K562 (cell line): ENCODE measurements at regions not wholly inside any gene's neighbourhood (a gene's known extent, or its start where the extent isn't known, plus 50 kb on each side); places are given as distances from the start of the nearest gene placed in this dataset.

ENCODE experiments used
- ATAC-seq: fragments of 200-7000 bp; cut with Tn5 transposase; 3 replicates; pipeline ENCODE4 v1.9.1; 2020; ENCODE audit warnings: moderate library complexity
- BruUV-seq: library from RNA; stranded (reverse); fragments of 400-500 nt; replicated peaks from 2 replicates; lab custom pipeline; 2021; lab: Mats Ljungman, UMichigan
- CTCF ChIA-PET: fragments of 300-600 bp; formaldehyde crosslinking; extraction: SDS; loops from one replicate; lab custom pipeline; 2021; ENCODE audit warnings: low intra/inter-chr PET ratio; lab: Yijun Ruan, JAX
- POLR2A ChIA-PET: fragments of 300-600, 350-650 bp; sonication (Branson Sonifier 250); formaldehyde crosslinking; extraction: SDS; loops from one replicate; lab custom pipeline; 2021; ENCODE audit warnings: antibody characterized with exemption, inconsistent platforms; lab: Yijun Ruan, JAX
- DNase-seq, 4 experiments: peaks; one replicate each; pipeline versions ENCODE4 v3.0.0 to v3.0.0-alpha.2; 2011 to 2018; ENCODE audit warnings: low spot score in 3 of 4, mixed read lengths in 3 of 4; ENCODE audit errors: extremely low read depth in 1 of 4
- FAIRE-seq: peaks from 2 replicates; lab custom pipeline; 2011; peaks lifted over from hg19 to GRCh38; lab: Jason Lieb, UNC
- H2AFZ ChIP-seq: 2 replicates; pipeline ENCODE4 v1.6.0; 2011; ENCODE audit warnings: low read depth, low read length, control low read depth, inconsistent platforms
- H3K27ac ChIP-seq: fragments of 200-600 bp; 3 replicates; pipeline ENCODE4 v1.8.0; 2011; ENCODE audit warnings: low read depth, mild to moderate bottlenecking, control low read depth, inconsistent platforms, low read length, moderate library complexity, mixed read lengths; ENCODE audit errors: extremely low read depth
- H3K27me3 ChIP-seq, 2 experiments: fragments of 300-600 bp in 1 of 2; 2 replicates in 1 of 2; 3 replicates in 1 of 2; pipeline versions ENCODE4 v1.6.0 to v1.8.0; 2011; ENCODE audit warnings: inconsistent platforms in 2 of 2, low read length in 2 of 2, mild to moderate bottlenecking in 1 of 2, mixed read lengths in 1 of 2, moderate library complexity in 1 of 2; ENCODE audit not compliant: control insufficient read depth in 2 of 2, insufficient read depth in 2 of 2
- H3K36me3 ChIP-seq: fragments of 300-600 bp; 3 replicates; pipeline ENCODE4 v1.8.0; 2011; ENCODE audit warnings: mild to moderate bottlenecking, low read length, inconsistent platforms; ENCODE audit not compliant: control insufficient read depth, insufficient read depth
- H3K4me1 ChIP-seq, 2 experiments: fragments of 200-600 bp in 1 of 2; replicated peaks in 1 of 2; 2 replicates in 1 of 2; 3 replicates in 1 of 2; pipeline versions ENCODE4 v1.5.1 to v1.8.0; 2011; ENCODE audit warnings: inconsistent platforms in 2 of 2, low read length in 2 of 2, mild to moderate bottlenecking in 1 of 2, mixed read lengths in 1 of 2, moderate library complexity in 1 of 2; ENCODE audit not compliant: control insufficient read depth in 2 of 2, insufficient read depth in 2 of 2
- H3K4me2 ChIP-seq: 2 replicates; pipeline ENCODE4 v1.6.1; 2011; ENCODE audit warnings: low read length, control low read depth, inconsistent platforms, mixed read lengths; ENCODE audit not compliant: insufficient read depth
- H3K4me3 ChIP-seq: fragments of 200-600 bp; sonication (generic), shearing (Covaris generic); 2 replicates; pipeline ENCODE4 v1.5.1; 2016; ENCODE audit warnings: control low read depth, inconsistent platforms
- H3K79me2 ChIP-seq: fragments of 200-600 bp; 3 replicates; pipeline ENCODE4 v1.8.0; 2011; ENCODE audit warnings: low read length, inconsistent platforms; ENCODE audit not compliant: control insufficient read depth, insufficient read depth
- H3K9ac ChIP-seq, 2 experiments: 2 replicates each; pipeline versions ENCODE4 v1.6.0 to v1.6.1; 2011; ENCODE audit warnings: low read depth in 2 of 2, low read length in 2 of 2, control low read depth in 1 of 2, inconsistent platforms in 1 of 2, mild to moderate bottlenecking in 1 of 2, mixed read lengths in 1 of 2; ENCODE audit not compliant: insufficient read depth in 1 of 2
- H3K9me1 ChIP-seq: one replicate; pipeline ENCODE4 v1.6.0; 2011; ENCODE audit warnings: inconsistent platforms, mild to moderate bottlenecking, low read length, moderate library complexity; ENCODE audit not compliant: control insufficient read depth, insufficient read depth
- H3K9me3 ChIP-seq: replicated peaks from 2 replicates; pipeline ENCODE4 v1.5.1; 2011; ENCODE audit warnings: low read depth, low read length, inconsistent platforms; ENCODE audit not compliant: control insufficient read depth, insufficient read depth
- H4K20me1 ChIP-seq: replicated peaks from 2 replicates; pipeline ENCODE4 v1.6.1; 2011; ENCODE audit warnings: low read length, inconsistent platforms, mixed read lengths; ENCODE audit not compliant: control insufficient read depth, insufficient read depth
- CTBP1 ChIP-seq: fragments of 450-650 bp; IDR thresholded peaks from 2 replicates; pipeline ENCODE4 v1.6.1; 2016; ENCODE audit warnings: borderline replicate concordance
- DNMT1 ChIP-seq: fragments of 450-650 bp; IDR thresholded peaks from 2 replicates; pipeline ENCODE4 v1.6.1; 2016; ENCODE audit warnings: antibody characterized with exemption, mild to moderate bottlenecking
- EP400 ChIP-seq: fragments of 450-650 bp; IDR thresholded peaks from 2 replicates; pipeline ENCODE4 v1.6.1; 2017; ENCODE audit warnings: antibody characterized with exemption, mild to moderate bottlenecking, moderate library complexity
- FOXA3 ChIP-seq, 2 experiments: fragments of 450-650 bp in 1 of 2; sonication (generic) in 1 of 2; formaldehyde crosslinking; IDR thresholded peaks in 1 of 2; conservative IDR thresholded peaks in 1 of 2; 2 replicates each; pipeline versions ENCODE4 v1.4.0 to v1.8.0; 2020 to 2022; ENCODE audit warnings: mild to moderate bottlenecking in 2 of 2, missing genetic modification reagents in 1 of 2
- FOXK2 ChIP-seq, 2 experiments: fragments of 450-650 bp; IDR thresholded peaks in 1 of 2; conservative IDR thresholded peaks in 1 of 2; 2 replicates each; pipeline ENCODE4 v1.6.1; 2016; ENCODE audit warnings: low read depth in 2 of 2, mild to moderate bottlenecking in 1 of 2
- SOX6 ChIP-seq: fragments of 450-650 bp; IDR thresholded peaks from 2 replicates; pipeline ENCODE4 v1.6.1; 2014; ENCODE audit warnings: mild to moderate bottlenecking
- SP1 ChIP-seq: sonication (generic); formaldehyde crosslinking; IDR thresholded peaks from 2 replicates; pipeline ENCODE4 v1.8.1; 2022; ENCODE audit warnings: mild to moderate bottlenecking, missing genetic modification reagents
- ZKSCAN8 ChIP-seq: fragments of 200-800 bp; sonication (Bioruptor generic); IDR thresholded peaks from 2 replicates; pipeline ENCODE4 v1.6.1; 2016; ENCODE audit warnings: missing genetic modification characterization, missing compliant biosample characterization
- WGBS: fragments of 100-300 bp; shearing (Covaris generic); methylation state at CpG from one replicate; pipeline ENCODE4 v1.1.6; 2016; ENCODE audit warnings: low coverage, mixed read lengths; ENCODE audit not compliant: insufficient coverage; ENCODE audit errors: missing lambda C conversion rate; 5-methylcytosine and 5-hydroxymethylcytosine counted together
- in situ Hi-C: fragments of 300-500 bp; cut with MboI; formaldehyde crosslinking; loops from 4 replicates; pipeline ENCODE4 v1.15.0; 2018; ENCODE audit warnings: inconsistent platforms, mixed read lengths
- intact Hi-C: fragments of 100-400 bp; cut with micrococcal nuclease; formaldehyde crosslinking; loops from 2 replicates; pipeline ENCODE4 v1.14.2; 2022
- TF ChIP-seq, protein P1 (sequence below): fragments of 450-650 bp; IDR thresholded peaks from 2 replicates; pipeline ENCODE4 v1.6.1; 2017; ENCODE audit warnings: antibody characterized with exemption, mild to moderate bottlenecking

DNA sequence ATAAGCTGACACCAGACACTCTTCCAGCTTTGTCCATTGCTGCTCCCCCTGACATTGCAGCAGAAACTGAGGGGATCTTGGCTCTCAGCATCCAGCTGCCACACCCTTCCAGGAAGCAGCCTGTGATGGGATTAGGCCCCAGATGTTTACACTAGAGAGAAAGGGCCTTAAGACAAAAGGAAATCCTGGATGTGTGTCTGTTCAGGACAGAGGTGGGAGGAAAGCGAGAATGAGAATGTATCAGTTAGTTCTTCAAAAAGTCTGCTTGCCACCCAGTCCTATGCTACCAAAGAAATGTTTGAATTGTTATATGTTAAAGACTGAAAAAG is 58.8 kb downstream of the HES1 start:
- Histone ChIP-seq H3K27ac (peak overlapping the region; percentile 49; the same call in 2 of the 3 replicates), H3K36me3 (no peaks in the 10 kb centered on the region), H3K9me3 (no peaks in the 10 kb centered on the region), H4K20me1 (no peaks in the 10 kb centered on the region), H3K9me1 (no peaks in the 10 kb centered on the region), H3K4me3 (no peak overlapping the region), H2AFZ (peak overlapping the region; percentile 90), H3K79me2 (no peaks in the 10 kb centered on the region), H3K4me2 (peak overlapping the region; percentile 48), H3K9ac (peak overlapping the region in 1 of 2 experiments; percentile 32; a peak in 2 of 4 replicates), H3K27me3 (no peaks in the 10 kb centered on the region), H3K4me1 (peaks cover 14 to 28% of the 10 kb centered on the region in 2 experiments)
- DNase-seq (peak in 3 of 4 experiments; percentile 28 to 62 (median 39)), ATAC-seq (peak; percentile 58), FAIRE-seq (peak; percentile 62)
- 93% methylated on average over 1 of the region's 1 CpG for WGBS
- in situ Hi-C loops (no loop called here), intact Hi-C loops (no loop called here)
- no TSS peak for BruUV-seq
- POLR2A ChIA-PET: interaction anchor here (0.5 kb wide), 1 partner anchor 16 kb away, joined by 4 read pairs; no protein-coding TSS in a partner anchor
- CTCF ChIA-PET: no interaction called here
- TF ChIP-seq ZKSCAN8 (CRISPR knock-in tag) (peak; percentile 79; the same call in 1 of the 2 replicates), CTBP1 (peak; percentile 47; the same call in 1 of the 2 replicates), SP1 (no peak), FOXK2 (conservative IDR thresholded peaks at IDR 0.05 in 1 of 2, IDR thresholded peaks at IDR 0.05 in 1 of 2; ENCODE audit: low read depth in 2 of 2) (0 out of 4 replicates have a peak, but pooled peaks of 1 of the 2 experiments have one; percentile 19), DNMT1 (no peak), SOX6 (peak; percentile 14; the same call in 1 of the 2 replicates), EP400 (0 out of 2 replicates have a peak, but pooled peaks have one; percentile 3), FOXA3 (CRISPR knock-in tag; conservative IDR thresholded peaks at IDR 0.05 in 1 of 2, IDR thresholded peaks at IDR 0.05 in 1 of 2) (0 out of 4 replicates have a peak, but pooled peaks of 1 of the 2 experiments have one; percentile 30)
- TF ChIP-seq, protein P1, sequence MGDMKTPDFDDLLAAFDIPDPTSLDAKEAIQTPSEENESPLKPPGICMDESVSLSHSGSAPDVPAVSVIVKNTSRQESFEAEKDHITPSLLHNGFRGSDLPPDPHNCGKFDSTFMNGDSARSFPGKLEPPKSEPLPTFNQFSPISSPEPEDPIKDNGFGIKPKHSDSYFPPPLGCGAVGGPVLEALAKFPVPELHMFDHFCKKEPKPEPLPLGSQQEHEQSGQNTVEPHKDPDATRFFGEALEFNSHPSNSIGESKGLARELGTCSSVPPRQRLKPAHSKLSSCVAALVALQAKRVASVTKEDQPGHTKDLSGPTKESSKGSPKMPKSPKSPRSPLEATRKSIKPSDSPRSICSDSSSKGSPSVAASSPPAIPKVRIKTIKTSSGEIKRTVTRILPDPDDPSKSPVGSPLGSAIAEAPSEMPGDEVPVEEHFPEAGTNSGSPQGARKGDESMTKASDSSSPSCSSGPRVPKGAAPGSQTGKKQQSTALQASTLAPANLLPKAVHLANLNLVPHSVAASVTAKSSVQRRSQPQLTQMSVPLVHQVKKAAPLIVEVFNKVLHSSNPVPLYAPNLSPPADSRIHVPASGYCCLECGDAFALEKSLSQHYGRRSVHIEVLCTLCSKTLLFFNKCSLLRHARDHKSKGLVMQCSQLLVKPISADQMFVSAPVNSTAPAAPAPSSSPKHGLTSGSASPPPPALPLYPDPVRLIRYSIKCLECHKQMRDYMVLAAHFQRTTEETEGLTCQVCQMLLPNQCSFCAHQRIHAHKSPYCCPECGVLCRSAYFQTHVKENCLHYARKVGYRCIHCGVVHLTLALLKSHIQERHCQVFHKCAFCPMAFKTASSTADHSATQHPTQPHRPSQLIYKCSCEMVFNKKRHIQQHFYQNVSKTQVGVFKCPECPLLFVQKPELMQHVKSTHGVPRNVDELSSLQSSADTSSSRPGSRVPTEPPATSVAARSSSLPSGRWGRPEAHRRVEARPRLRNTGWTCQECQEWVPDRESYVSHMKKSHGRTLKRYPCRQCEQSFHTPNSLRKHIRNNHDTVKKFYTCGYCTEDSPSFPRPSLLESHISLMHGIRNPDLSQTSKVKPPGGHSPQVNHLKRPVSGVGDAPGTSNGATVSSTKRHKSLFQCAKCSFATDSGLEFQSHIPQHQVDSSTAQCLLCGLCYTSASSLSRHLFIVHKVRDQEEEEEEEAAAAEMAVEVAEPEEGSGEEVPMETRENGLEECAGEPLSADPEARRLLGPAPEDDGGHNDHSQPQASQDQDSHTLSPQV: 0 out of 2 replicates have a peak, but pooled peaks have one; percentile 0
